HCT116 (cell line): ENCODE measurements at regions not wholly inside any gene's neighbourhood (a gene's known extent, or its start where the extent isn't known, plus 50 kb on each side); places are given as distances from the start of the nearest gene placed in this dataset.

Experiments used
- CTCF ChIP-seq, 3 experiments: fragments of 200-600 bp in 1 of 3; sonication (generic) in 1 of 3; IDR thresholded peaks in 2 of 3; conservative IDR thresholded peaks in 1 of 3; 2 replicates each; pipeline ENCODE4 v1.5.1; 2012 to 2017; ENCODE audit warnings: low read depth in 2 of 3, low read length in 2 of 3, antibody characterized with exemption in 1 of 3, borderline replicate concordance in 1 of 3, control low read depth in 1 of 3, mild to moderate bottlenecking in 1 of 3, mixed read lengths in 1 of 3, mixed run types in 1 of 3, moderate library complexity in 1 of 3; ENCODE audit not compliant: insufficient read depth in 1 of 3
- EZH2 ChIP-seq: fragments of 200-600 bp; sonication (generic); IDR thresholded peaks from 2 replicates; pipeline ENCODE4 v1.6.1; 2017; ENCODE audit warnings: antibody characterized with exemption, mixed run types
- REST ChIP-seq: IDR thresholded peaks from 2 replicates; pipeline ENCODE4 v1.6.1; 2012; ENCODE audit warnings: low read depth
- ZNF274 ChIP-seq: fragments of 200-500 bp; sonication (Bioruptor generic); IDR thresholded peaks from 2 replicates; pipeline ENCODE4 v1.6.1; 2014; ENCODE audit warnings: mild to moderate bottlenecking, low read depth, low read length, inconsistent platforms

GRCh38 chr5:154107756-154108155, 69.0 kb downstream of the MFAP3 start:
- TF ChIP-seq CTCF (IDR thresholded peaks at IDR 0.05 in 2 of 3, conservative IDR thresholded peaks at IDR 0.05 in 1 of 3; ENCODE audit: borderline replicate concordance in 1 of 3, insufficient read depth in 1 of 3, low read depth in 2 of 3, low read length in 2 of 3) (no peak), EZH2 (no peak), ZNF274 (no peak), REST (no peak)
